HG02571 (cell line): ENCODE measurements at regions not wholly inside any gene's neighbourhood (a gene's known extent, or its start where the extent isn't known, plus 50 kb on each side); places are given as distances from the start of the nearest gene placed in this dataset.
"Not testable (repeated sequence)": the region's sequence is repeated elsewhere in the genome, so short reads cannot be mapped to it uniquely, and the experiment has no call there.

ENCODE experiments used
- ATAC-seq: cut with Tn5 transposase; IDR thresholded peaks from one replicate; pipeline ENCODE4 v1.9.1; 2021; ENCODE audit warnings: mild to moderate bottlenecking, moderate library complexity; ENCODE audit not compliant: unreplicated experiment

DNA sequence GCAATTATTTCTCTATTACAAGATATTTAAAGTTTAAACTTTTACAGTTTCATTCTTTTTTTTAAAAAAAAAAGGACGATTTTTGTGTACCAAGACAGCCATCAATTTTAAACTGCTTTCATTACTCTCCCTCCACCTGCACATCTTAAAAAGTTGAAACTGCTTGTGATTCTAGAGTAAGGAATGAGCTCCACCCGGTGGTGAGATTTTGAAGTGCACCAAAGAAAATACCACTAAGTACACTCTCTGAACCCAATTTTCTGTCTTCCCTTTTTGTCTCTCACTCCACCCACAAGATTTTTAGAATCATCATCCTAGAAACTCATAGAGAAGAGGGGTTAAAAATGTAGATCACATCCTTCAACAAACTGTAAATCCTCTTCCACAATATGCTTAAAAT lies 91.3 kb upstream of the WDR44 start:
- no peak for ATAC-seq

DNA sequence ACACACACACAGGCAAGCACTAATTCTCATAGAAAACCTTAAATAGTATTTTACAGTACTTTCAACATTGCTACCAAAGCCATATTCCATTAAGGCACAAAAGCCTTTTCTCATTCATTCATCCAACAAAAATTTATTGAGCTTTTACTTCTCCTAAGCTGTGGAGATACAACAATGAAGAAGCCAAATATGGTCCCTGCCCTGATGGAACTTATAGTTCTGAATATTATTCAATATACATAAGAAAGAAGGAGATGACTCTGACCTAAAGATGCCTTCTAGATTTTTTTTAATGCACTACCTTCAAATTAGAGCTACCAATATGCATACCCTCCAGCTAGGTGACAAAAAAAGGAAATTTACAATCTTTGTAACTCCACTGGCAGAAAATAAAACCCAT lies 90.0 kb upstream of the WDR44 start:
- no peak for ATAC-seq

DNA sequence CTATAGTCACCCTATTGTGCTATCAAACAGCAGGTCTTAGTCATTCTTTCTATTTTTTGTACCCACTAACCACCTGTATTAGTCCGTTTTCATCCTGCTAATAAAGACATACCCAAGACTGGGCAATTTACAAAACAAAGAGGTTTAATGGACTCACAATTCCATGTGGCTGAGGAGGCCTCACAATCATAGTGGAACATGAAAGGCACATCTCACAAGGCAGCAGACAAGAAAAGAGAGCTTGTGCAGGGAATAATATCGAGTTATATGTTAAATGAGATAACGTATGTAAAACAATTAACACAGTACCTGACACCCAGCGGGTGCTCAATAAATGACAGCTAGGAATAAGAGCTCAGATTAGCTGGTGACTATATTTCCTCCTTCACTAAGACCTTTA lies 88.1 kb upstream of the WDR44 start:
- no peak for ATAC-seq

DNA sequence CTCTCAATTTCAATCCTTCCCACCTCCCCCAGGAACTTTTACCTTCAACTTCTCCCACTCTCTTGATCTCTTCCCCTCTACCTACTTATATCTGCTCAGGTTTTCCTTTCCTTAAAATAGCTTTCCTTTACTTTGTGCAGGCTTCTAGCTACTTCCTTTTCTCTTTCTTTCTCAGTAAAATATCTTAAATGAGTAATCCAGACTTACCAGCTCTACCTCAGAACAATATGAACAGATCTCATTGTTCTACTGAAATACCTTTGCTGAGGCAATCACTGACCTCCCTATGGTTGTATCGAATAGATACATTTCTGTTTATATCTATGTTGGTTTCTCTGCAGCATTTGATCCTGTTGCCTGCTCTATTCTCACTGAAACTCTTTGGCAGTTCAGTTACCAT lies 86.7 kb upstream of the WDR44 start:
- ATAC-seq = no peak

DNA sequence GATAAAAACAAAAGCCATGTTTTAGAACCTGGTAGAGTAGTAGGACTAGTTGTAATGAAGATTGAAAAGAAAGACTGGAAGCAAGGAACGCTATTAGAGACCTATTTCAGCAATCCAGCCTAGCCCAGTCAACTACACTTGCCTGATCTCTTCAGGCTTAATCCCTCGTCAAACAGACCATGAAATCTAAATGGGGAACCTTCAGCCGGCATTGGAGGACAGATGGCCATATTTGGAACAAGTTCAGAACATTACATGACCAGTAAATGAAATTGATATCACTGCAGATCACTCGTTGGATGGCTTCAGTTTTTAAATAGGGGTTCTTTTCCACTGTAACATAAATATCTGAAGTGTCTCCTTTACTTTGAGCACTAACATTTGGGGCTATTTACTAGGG lies 84.8 kb upstream of the WDR44 start:
- no peak for ATAC-seq

DNA sequence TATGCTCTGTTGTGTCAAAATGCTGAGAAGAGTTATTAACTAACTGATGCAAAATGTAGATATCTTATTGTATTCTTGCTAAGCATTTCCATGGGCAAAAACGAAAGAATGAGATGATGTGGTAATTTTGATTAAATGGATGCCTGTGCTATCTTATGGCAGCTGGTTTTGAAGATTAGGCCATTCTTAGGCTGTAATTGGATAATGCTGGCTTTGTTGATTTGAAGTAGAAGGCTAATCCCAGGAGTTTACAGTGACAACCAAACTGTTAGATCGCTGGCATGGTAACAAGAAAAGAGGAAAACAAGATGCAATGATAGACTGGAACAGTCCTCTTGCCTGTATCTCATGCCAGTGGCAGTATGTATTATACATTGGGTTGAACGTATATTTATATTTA lies 74.1 kb upstream of the WDR44 start:
- no peak for ATAC-seq

DNA sequence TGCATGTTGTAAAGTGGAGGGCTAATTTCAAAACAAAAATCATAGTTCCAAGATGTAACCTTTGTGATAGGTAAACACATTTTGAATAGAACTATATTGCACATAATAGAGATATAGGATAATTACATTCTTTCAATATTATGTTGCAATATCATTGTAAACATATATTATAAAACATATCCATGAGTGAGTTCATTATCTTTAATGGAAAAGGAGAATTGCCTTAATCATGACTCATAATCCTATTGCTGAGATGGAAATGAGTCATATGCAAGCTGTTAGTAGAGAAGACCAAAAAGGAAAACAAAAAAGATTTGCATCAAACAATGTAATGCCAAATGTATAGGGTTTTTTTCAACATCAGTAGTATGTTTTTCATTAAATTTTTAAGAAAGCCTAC lies 73.7 kb upstream of the WDR44 start:
- ATAC-seq = no peak

DNA sequence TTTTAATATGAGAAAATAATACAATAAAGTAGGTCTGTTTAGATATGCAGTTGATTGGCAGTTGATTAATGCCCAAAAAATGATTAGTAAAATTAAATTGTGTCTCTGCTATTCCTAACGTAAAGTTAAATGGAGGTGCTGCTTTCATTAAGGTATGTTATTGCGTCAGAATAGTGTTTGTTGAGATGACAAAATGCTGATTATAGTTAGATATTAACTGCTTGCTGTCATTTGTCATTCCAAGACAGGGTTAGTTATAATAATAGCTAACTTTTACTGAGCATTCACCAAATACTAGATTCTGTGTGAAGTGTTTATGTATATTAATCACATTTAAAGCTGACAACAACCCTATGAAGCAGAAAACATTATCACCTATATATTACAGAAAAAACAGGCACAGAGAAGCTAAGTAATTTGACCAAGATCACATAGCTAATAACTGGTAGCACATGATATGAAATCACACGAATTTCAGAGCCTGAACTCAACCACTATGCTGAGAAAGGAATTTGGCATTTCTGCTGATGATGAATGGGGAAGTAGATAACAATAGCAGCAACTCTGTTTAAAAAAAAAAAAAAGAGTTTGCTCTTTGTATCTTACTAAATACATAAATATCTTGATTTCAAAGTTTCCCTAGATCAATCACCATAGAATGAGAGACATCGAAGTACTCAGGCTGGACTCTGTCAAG lies 59.7 kb upstream of the WDR44 start:
- no peak for ATAC-seq

DNA sequence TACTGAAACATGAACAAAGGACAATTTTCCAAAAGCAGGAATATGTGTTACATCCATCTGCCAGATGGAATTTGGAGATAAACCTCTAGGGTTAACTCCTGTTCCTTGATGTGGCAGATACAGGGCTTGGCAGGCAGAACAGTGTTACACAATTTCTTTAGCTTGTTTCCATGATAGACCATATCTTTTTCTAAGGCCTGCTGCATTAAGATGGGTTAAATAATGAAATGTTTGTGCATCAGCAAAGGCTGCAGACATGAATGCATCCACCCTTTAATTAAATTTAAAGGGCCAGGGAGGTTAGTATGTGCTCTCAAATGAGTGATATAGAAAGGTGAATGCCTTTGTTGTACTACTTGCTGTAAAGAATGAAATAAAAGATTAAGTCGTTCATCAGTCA lies 50.1 kb upstream of the WDR44 start:
- not testable (repeated sequence) for ATAC-seq
